Osteoblast (primary cell): ENCODE measurements at regions not wholly inside any gene's neighbourhood (a gene's known extent, or its start where the extent isn't known, plus 50 kb on each side); places are given as distances from the start of the nearest gene placed in this dataset.

Experiments
- DNase-seq: peaks from one replicate; pipeline ENCODE4 v3.0.0; 2011; ENCODE audit warnings: low spot score, mixed read lengths; ENCODE audit not compliant: insufficient read length; ENCODE audit errors: missing footprints
- H2AFZ ChIP-seq: 2 replicates; pipeline ENCODE4 v1.6.0; 2011; ENCODE audit warnings: mild to moderate bottlenecking, low read length
- H3K27ac ChIP-seq: 2 replicates; pipeline ENCODE4 v1.5.1; 2011; ENCODE audit warnings: mild to moderate bottlenecking, low read depth, low read length, moderate library complexity
- H3K27me3 ChIP-seq: 2 replicates; pipeline ENCODE4 v1.6.0; 2012; ENCODE audit warnings: mild to moderate bottlenecking, control low read depth, inconsistent platforms, low read length, moderate library complexity; ENCODE audit not compliant: insufficient read depth
- H3K36me3 ChIP-seq: 2 replicates; pipeline ENCODE4 v1.5.1; 2011; ENCODE audit warnings: mild to moderate bottlenecking, low read length, control low read depth, moderate library complexity; ENCODE audit not compliant: insufficient read depth
- H3K4me1 ChIP-seq: 2 replicates; pipeline ENCODE4 v1.5.1; 2011; ENCODE audit warnings: mild to moderate bottlenecking, low read length, control low read depth, moderate library complexity; ENCODE audit not compliant: insufficient read depth
- H3K4me2 ChIP-seq: 2 replicates; pipeline ENCODE4 v1.6.0; 2011; ENCODE audit warnings: mild to moderate bottlenecking, low read length; ENCODE audit not compliant: insufficient read depth
- H3K4me3 ChIP-seq: fragments of 200-600 bp; sonication (generic); 3 replicates; pipeline ENCODE4 v1.5.1; 2012; ENCODE audit warnings: mild to moderate bottlenecking, low read length, inconsistent platforms; ENCODE audit not compliant: insufficient read depth
- H3K79me2 ChIP-seq: 2 replicates; pipeline ENCODE4 v1.6.0; 2012; ENCODE audit warnings: mild to moderate bottlenecking, low read length, control low read depth, inconsistent platforms; ENCODE audit not compliant: insufficient read depth
- H3K9me3 ChIP-seq: 2 replicates; pipeline ENCODE4 v1.5.1; 2011; ENCODE audit warnings: low read depth, low read length, control low read depth
- H4K20me1 ChIP-seq: 2 replicates; pipeline ENCODE4 v1.6.0; 2012; ENCODE audit warnings: mild to moderate bottlenecking, low read length, control low read depth; ENCODE audit not compliant: insufficient read depth
- CTCF ChIP-seq: IDR thresholded peaks from 2 replicates; pipeline ENCODE4 v1.5.1; 2011; ENCODE audit warnings: mild to moderate bottlenecking, low read depth, low read length, moderate library complexity; ENCODE audit errors: extremely low read depth

- Histone ChIP-seq H3K4me2 (no peak overlapping the region), H3K4me1 (no peaks in the 10 kb centered on the region), H3K27ac (no peak overlapping the region), H3K79me2 (no peaks in the 10 kb centered on the region), H3K36me3 (no peaks in the 10 kb centered on the region), H3K9me3 (no peaks in the 10 kb centered on the region), H4K20me1 (no peaks in the 10 kb centered on the region), H3K27me3 (no peaks in the 10 kb centered on the region), H2AFZ (no peak overlapping the region), H3K4me3 (no peak overlapping the region)
- no peak for DNase-seq
- TF ChIP-seq CTCF = no peak
Observed at GRCh38 chr4:183843248-183843671, 61.8 kb upstream of the STOX2 start.

- Histone ChIP-seq H3K4me1 (no peaks in the 10 kb centered on the region), H3K27ac (no peak overlapping the region), H2AFZ (no peak overlapping the region), H4K20me1 (no peaks in the 10 kb centered on the region), H3K4me3 (no peak overlapping the region), H3K9me3 (no peaks in the 10 kb centered on the region), H3K36me3 (no peaks in the 10 kb centered on the region), H3K4me2 (no peak overlapping the region), H3K79me2 (no peaks in the 10 kb centered on the region), H3K27me3 (no peaks in the 10 kb centered on the region)
- no peak for TF ChIP-seq CTCF
- DNase-seq = no peak
Observed at GRCh38 chr4:183846951-183847350, 58.2 kb upstream of the STOX2 start.

- no peaks in the 10 kb centered on the region for H3K36me3 ChIP-seq
- no peaks in the 10 kb centered on the region for H3K4me1 ChIP-seq
- H3K4me2 ChIP-seq = no peak overlapping the region
- no peaks in the 10 kb centered on the region for H3K79me2 ChIP-seq
- H3K9me3 ChIP-seq = no peaks in the 10 kb centered on the region
- H3K27ac ChIP-seq = no peak overlapping the region
- H3K4me3 ChIP-seq = no peak overlapping the region
- no peak for DNase-seq
- no peak overlapping the region for H2AFZ ChIP-seq
- no peak for TF ChIP-seq CTCF
- no peaks in the 10 kb centered on the region for H4K20me1 ChIP-seq
- no peaks in the 10 kb centered on the region for H3K27me3 ChIP-seq
Observed at GRCh38 chr4:183848805-183849204, 56.3 kb upstream of the STOX2 start.

GRCh38 chr4:183852910-183853547, 52.1 kb upstream of the STOX2 start:
- H3K27ac ChIP-seq = no peak overlapping the region

More at GRCh38 chr4:183852910-183853547, 52.1 kb upstream of the STOX2 start:
- Histone ChIP-seq H3K4me1 (no peaks in the 10 kb centered on the region), H4K20me1 (no peaks in the 10 kb centered on the region), H3K4me3 (no peak overlapping the region), H3K4me2 (no peak overlapping the region), H3K36me3 (no peaks in the 10 kb centered on the region), H2AFZ (no peak overlapping the region), H3K79me2 (no peaks in the 10 kb centered on the region), H3K27me3 (no peaks in the 10 kb centered on the region), H3K9me3 (no peaks in the 10 kb centered on the region)
- TF ChIP-seq CTCF = no peak
- no peak for DNase-seq
